Ovary (tissue), 7 donors: ENCODE measurements at regions not wholly inside any gene's neighbourhood (a gene's known extent, or its start where the extent isn't known, plus 50 kb on each side); places are given as distances from the start of the nearest gene placed in this dataset.

Experiments
- DNase-seq, 5 donors: peaks; one replicate each; pipeline ENCODE4 v3.0.0-alpha.2; 2019 to 2020
- H3K27ac ChIP-seq, 2 donors: fragments of 200-600 bp; one replicate each; pipeline versions ENCODE4 v1.5.1 to v1.8.0; 2019 to 2022
- H3K27me3 ChIP-seq: fragments of 200-600 bp; one replicate; pipeline ENCODE4 v1.8.0; 2022
- H3K36me3 ChIP-seq: fragments of 200-600 bp; sonication (generic); one replicate; pipeline ENCODE4 v1.5.1; 2019
- H3K4me1 ChIP-seq: one replicate; pipeline ENCODE4 v1.8.1; 2013; ENCODE audit warnings: mild to moderate bottlenecking, moderate library complexity; ENCODE audit not compliant: insufficient read depth
- H3K4me3 ChIP-seq: fragments of 200-600 bp; sonication (generic); one replicate; pipeline ENCODE4 v1.5.1; 2017
- H3K9me3 ChIP-seq, 2 donors: fragments of 200-600 bp in 1 of 2; sonication (generic) in 1 of 2; one replicate each; pipeline versions ENCODE4 v1.5.1 to v1.8.1; 2013 to 2019; ENCODE audit warnings: mild to moderate bottlenecking in 1 of 2, moderate library complexity in 1 of 2
- CTCF ChIP-seq, 3 donors: fragments of 450-650 bp in 2 of 3; fragments of 200-600 bp in 1 of 3; IDR thresholded peaks; one replicate each; pipeline versions ENCODE4 v1.5.1 to v1.8.0; 2016 to 2022; ENCODE audit warnings: antibody characterized with exemption in 3 of 3, mild to moderate bottlenecking in 1 of 3
- EP300 ChIP-seq: sonication (generic); formaldehyde crosslinking; IDR thresholded peaks from one replicate; pipeline ENCODE4 v1.6.1; 2017; ENCODE audit warnings: antibody characterized with exemption
- POLR2A ChIP-seq: fragments of 450-650 bp; IDR thresholded peaks from one replicate; pipeline ENCODE4 v1.6.1; 2017; ENCODE audit warnings: antibody characterized with exemption, mild to moderate bottlenecking, moderate library complexity
- WGBS, 3 donors: extraction: QIAGEN DNeasy Blood & Tissue Kit in 1 of 3; methylation state at CpG; one replicate each; pipeline versions ENCODE4 v1.1.5 to v1.1.7; 2013 to 2017; 5-methylcytosine and 5-hydroxymethylcytosine counted together
- intact Hi-C, 4 donors: fragments of 100-400 bp; cut with DNase I; formaldehyde crosslinking; loops; one replicate each; pipeline versions ENCODE4 v1.11.0 to v1.15.1; 2022 to 2023
- donor health status: DM: no; HTN: no; CAD: no; lungs with moderate emphysema.
- donor health status: DM: no; HTN: no; CAD: no.
- donor health status: Bipolar disorder and iron deficiency.
- donor health status: DM: no; HTN: no; CAD: no.
- donor health status: DM: yes; HTN: yes; CAD: no.

- intact Hi-C loops: no loop called here
- Histone ChIP-seq H3K27ac (no peak overlapping the region), H3K36me3 (no peaks in the 10 kb centered on the region), H3K27me3 (no peaks in the 10 kb centered on the region), H3K9me3 (no peaks in the 10 kb centered on the region), H3K4me3 (no peak overlapping the region), H3K4me1 (no peaks in the 10 kb centered on the region)
- 27 to 47% (median 32%) methylated on average over 3 of the region's 3 CpGs for WGBS, 3 donors
- TF ChIP-seq EP300 (no peak), CTCF (IDR thresholded peaks at IDR 0.05) (no peak), POLR2A (no peak)
- no peak for DNase-seq
These were observed 389.2 kb upstream of the F9 start for GRCh38 chrX:139141370-139141769.

GRCh38 chrX:139134316-139134715 lies 396.2 kb upstream of the F9 start:
- H3K36me3 ChIP-seq: no peaks in the 10 kb centered on the region
- 67 to 75% (median 69%) methylated on average over 5 of the region's 5 CpGs for WGBS, 3 donors
- H3K4me1 ChIP-seq: no peaks in the 10 kb centered on the region
- no peak for TF ChIP-seq EP300
- TF ChIP-seq CTCF (IDR thresholded peaks at IDR 0.05): no peak
- no peak for TF ChIP-seq POLR2A
- H3K4me3 ChIP-seq: no peak overlapping the region
- H3K9me3 ChIP-seq: no peaks in the 10 kb centered on the region
- DNase-seq: no peak
- no peak overlapping the region for H3K27ac ChIP-seq
- H3K27me3 ChIP-seq: no peaks in the 10 kb centered on the region
- intact Hi-C loops: no loop called here

- TF ChIP-seq CTCF (IDR thresholded peaks at IDR 0.05) (no peak), POLR2A (no peak), EP300 (no peak)
- no peak for DNase-seq
- no peak overlapping the region for H3K4me3 ChIP-seq
- WGBS, 3 donors: 16 to 22% (median 18%) methylated on average over 2 of the region's 2 CpGs
- no peaks in the 10 kb centered on the region for H3K9me3 ChIP-seq
- no peaks in the 10 kb centered on the region for H3K36me3 ChIP-seq
- H3K27ac ChIP-seq: no peak overlapping the region
- no peaks in the 10 kb centered on the region for H3K4me1 ChIP-seq
- no peaks in the 10 kb centered on the region for H3K27me3 ChIP-seq
- intact Hi-C loops: no loop called here
These were observed 404.0 kb upstream of the F9 start for GRCh38 chrX:139126493-139126892.

- H3K4me3 ChIP-seq: no peak overlapping the region
- no peak for TF ChIP-seq POLR2A
- no peak for TF ChIP-seq EP300
- TF ChIP-seq CTCF (IDR thresholded peaks at IDR 0.05): no peak
- no peak for DNase-seq
- no peak overlapping the region for H3K27ac ChIP-seq
- intact Hi-C loops: no loop called here
- no peaks in the 10 kb centered on the region for H3K4me1 ChIP-seq
- 60 to 64% (median 62%) methylated on average over 3 of the region's 3 CpGs for WGBS, 3 donors
- no peaks in the 10 kb centered on the region for H3K9me3 ChIP-seq
- H3K27me3 ChIP-seq: no peaks in the 10 kb centered on the region
- no peaks in the 10 kb centered on the region for H3K36me3 ChIP-seq
These were observed 404.6 kb upstream of the F9 start for GRCh38 chrX:139125916-139126315.
